ENCODE measurements at regions not wholly inside any gene's neighbourhood (a gene's known extent, or its start where the extent isn't known, plus 50 kb on each side); places are given as distances from the start of the nearest gene placed in this dataset.

GRCh38 chr20:52676283-52676995 is 295.7 kb upstream of the TSHZ2 start:
- H3K4me3 ChIP-seq (ENCODE audit: control insufficient read depth, low read depth, low read length), result no peak overlapping the region
- TF ChIP-seq CTCF (conservative IDR thresholded peaks at IDR 0.05; ENCODE audit: control insufficient read depth, insufficient read depth, low read depth, low read length), result no peak
- no peak for DNase-seq (ENCODE audit: low read depth)

- H3K4me3 ChIP-seq (ENCODE audit: control insufficient read depth, low read depth, low read length), result no peak overlapping the region
- no peak for TF ChIP-seq CTCF (conservative IDR thresholded peaks at IDR 0.05; ENCODE audit: control insufficient read depth, insufficient read depth, low read depth, low read length)
- DNase-seq (ENCODE audit: low read depth), result no peak
These were observed 296.8 kb upstream of the TSHZ2 start for GRCh38 chr20:52675375-52675774.

- DNase-seq (ENCODE audit: low read depth), result no peak
- no peak overlapping the region for H3K4me3 ChIP-seq (ENCODE audit: control insufficient read depth, low read depth, low read length)
- no peak for TF ChIP-seq CTCF (conservative IDR thresholded peaks at IDR 0.05; ENCODE audit: control insufficient read depth, insufficient read depth, low read depth, low read length)
These were observed 303.5 kb upstream of the TSHZ2 start for GRCh38 chr20:52668626-52669025.

- TF ChIP-seq CTCF (conservative IDR thresholded peaks at IDR 0.05; ENCODE audit: control insufficient read depth, insufficient read depth, low read depth, low read length), result no peak
- H3K4me3 ChIP-seq (ENCODE audit: control insufficient read depth, low read depth, low read length), result no peak overlapping the region
- no peak for DNase-seq (ENCODE audit: low read depth)
These were observed 304.8 kb upstream of the TSHZ2 start for GRCh38 chr20:52667358-52667757.

GRCh38 chr20:52665441-52665840 is 306.7 kb upstream of the TSHZ2 start:
- no peak for DNase-seq (ENCODE audit: low read depth)
- TF ChIP-seq CTCF (conservative IDR thresholded peaks at IDR 0.05; ENCODE audit: control insufficient read depth, insufficient read depth, low read depth, low read length), result no peak
- no peak overlapping the region for H3K4me3 ChIP-seq (ENCODE audit: control insufficient read depth, low read depth, low read length)

- no peak for TF ChIP-seq CTCF (conservative IDR thresholded peaks at IDR 0.05; ENCODE audit: control insufficient read depth, insufficient read depth, low read depth, low read length)
These were observed 316.8 kb upstream of the TSHZ2 start for GRCh38 chr20:52655395-52655794.

GRCh38 chr20:52654567-52654966 is 317.6 kb upstream of the TSHZ2 start:
- TF ChIP-seq CTCF (conservative IDR thresholded peaks at IDR 0.05; ENCODE audit: control insufficient read depth, insufficient read depth, low read depth, low read length), result no peak
- DNase-seq (ENCODE audit: low read depth), result no peak
- no peak overlapping the region for H3K4me3 ChIP-seq (ENCODE audit: control insufficient read depth, low read depth, low read length)

More at GRCh38 chr20:52655395-52655794, 316.8 kb upstream of the TSHZ2 start:
- no peak for DNase-seq (ENCODE audit: low read depth)
- H3K4me3 ChIP-seq (ENCODE audit: control insufficient read depth, low read depth, low read length), result no peak overlapping the region
